ENCODE measurements at regions not wholly inside any gene's neighbourhood (a gene's known extent, or its start where the extent isn't known, plus 50 kb on each side); places are given as distances from the start of the nearest gene placed in this dataset.

DNA sequence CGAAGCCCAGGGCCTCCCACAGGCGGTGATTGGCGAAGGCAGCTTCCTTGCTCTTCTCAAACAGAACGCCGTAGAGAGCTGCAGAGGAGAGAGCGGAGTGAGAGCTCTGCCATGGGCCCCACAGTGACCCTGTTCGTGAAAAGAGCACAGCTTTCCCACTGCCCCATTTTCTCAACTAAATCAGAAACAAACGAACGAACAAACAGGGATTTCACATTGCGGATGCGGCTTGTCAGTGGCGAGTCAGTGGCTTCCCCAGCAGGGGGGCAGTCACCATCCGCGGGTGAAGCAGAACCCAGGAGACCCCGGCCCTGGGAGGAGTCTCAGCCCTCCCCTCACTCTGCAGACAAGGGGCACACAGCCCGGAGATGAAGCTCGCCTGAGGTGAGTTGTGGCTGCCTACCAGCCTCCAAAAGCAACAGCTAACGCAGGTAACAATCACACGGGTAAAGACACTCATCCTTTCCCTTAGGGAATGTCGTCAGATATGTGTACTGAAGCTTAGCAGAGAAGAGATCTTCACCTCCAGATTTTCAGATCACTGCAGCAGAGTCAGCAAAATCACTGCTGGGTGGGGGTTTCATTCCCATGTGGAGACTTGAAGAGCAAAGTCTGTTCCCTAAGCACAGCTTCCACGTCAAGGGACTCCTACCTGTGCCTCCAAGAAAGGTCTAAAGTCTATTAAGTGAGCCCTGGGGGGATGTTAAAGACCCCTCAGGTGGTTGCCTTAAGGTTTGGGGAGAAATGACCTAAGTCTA is 51.2 kb upstream of the GPR31 start:
- no peak for TF ChIP-seq ZNF133 (tag by site-specific recombination; IDR thresholded peaks at IDR 0.05)
- TF ChIP-seq, protein P1, sequence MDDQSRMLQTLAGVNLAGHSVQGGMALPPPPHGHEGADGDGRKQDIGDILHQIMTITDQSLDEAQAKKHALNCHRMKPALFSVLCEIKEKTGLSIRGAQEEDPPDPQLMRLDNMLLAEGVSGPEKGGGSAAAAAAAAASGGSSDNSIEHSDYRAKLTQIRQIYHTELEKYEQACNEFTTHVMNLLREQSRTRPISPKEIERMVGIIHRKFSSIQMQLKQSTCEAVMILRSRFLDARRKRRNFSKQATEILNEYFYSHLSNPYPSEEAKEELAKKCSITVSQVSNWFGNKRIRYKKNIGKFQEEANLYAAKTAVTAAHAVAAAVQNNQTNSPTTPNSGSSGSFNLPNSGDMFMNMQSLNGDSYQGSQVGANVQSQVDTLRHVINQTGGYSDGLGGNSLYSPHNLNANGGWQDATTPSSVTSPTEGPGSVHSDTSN (CRISPR knock-in tag; IDR thresholded peaks at IDR 0.05): no peak
- TF ChIP-seq ZNF169 (tag by site-specific recombination; IDR thresholded peaks at IDR 0.05): no peak
- no peak for TF ChIP-seq ZNF239 (tag by site-specific recombination; IDR thresholded peaks at IDR 0.05)
- no peak for TF ChIP-seq ZNF221 (tag by site-specific recombination; IDR thresholded peaks at IDR 0.05; ENCODE audit: borderline replicate concordance)
- no peak for TF ChIP-seq KLF16 (tag by site-specific recombination; IDR thresholded peaks at IDR 0.05)
- TF ChIP-seq MEIS1 (CRISPR knock-in tag; IDR thresholded peaks at IDR 0.05; ENCODE audit: borderline replicate concordance): no peak
- TF ChIP-seq YY2 (tag by site-specific recombination; IDR thresholded peaks at IDR 0.05): no peak
- TF ChIP-seq, protein P2, sequence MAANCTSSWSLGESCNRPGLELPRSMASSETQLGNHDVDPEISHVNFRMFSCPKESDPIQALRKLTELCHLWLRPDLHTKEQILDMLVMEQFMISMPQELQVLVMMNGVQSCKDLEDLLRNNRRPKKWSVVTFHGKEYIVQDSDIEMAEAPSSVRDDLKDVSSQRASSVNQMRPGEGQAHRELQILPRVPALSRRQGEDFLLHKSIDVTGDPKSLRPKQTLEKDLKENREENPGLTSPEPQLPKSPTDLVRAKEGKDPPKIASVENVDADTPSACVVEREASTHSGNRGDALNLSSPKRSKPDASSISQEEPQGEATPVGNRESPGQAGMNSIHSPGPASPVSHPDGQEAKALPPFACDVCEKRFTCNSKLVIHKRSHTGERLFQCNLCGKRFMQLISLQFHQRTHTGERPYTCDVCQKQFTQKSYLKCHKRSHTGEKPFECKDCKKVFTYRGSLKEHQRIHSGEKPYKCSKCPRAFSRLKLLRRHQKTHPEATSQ (tag by site-specific recombination; IDR thresholded peaks at IDR 0.05): no peak
- no peak for TF ChIP-seq ZNF585B (tag by site-specific recombination; IDR thresholded peaks at IDR 0.05)
- no peak for TF ChIP-seq GLI2 (tag by site-specific recombination; IDR thresholded peaks at IDR 0.05; ENCODE audit: borderline replicate concordance, low read depth)
- no peak for TF ChIP-seq KLF10 (tag by site-specific recombination; IDR thresholded peaks at IDR 0.05)
- no peak for TF ChIP-seq ZNF175 (tag by site-specific recombination; IDR thresholded peaks at IDR 0.05)
- TF ChIP-seq ZBTB26 (tag by site-specific recombination; optimal IDR thresholded peaks at IDR 0.05): no peak
- TF ChIP-seq ZNF596 (tag by site-specific recombination; IDR thresholded peaks at IDR 0.05): no peak
- TF ChIP-seq BCL6B (tag by site-specific recombination; IDR thresholded peaks at IDR 0.05): no peak
- no peak for TF ChIP-seq ZNF274 (IDR thresholded peaks at IDR 0.05; ENCODE audit: low read length)
- TF ChIP-seq ZNF274 (tag by site-specific recombination; IDR thresholded peaks at IDR 0.05; ENCODE audit: borderline replicate concordance): no peak
- TF ChIP-seq ZIC2 (tag by site-specific recombination; IDR thresholded peaks at IDR 0.05): no peak
- Histone ChIP-seq H3K27ac (ENCODE audit: extremely low read depth, low read depth, low read length) (no peak overlapping the region), H3K4me1 (ENCODE audit: control insufficient read depth, insufficient read depth, low read length) (no peaks in the 10 kb centered on the region), H3K4me3 (ENCODE audit: low read depth, low read length) (no peak overlapping the region), H3K36me3 (ENCODE audit: control insufficient read depth in 2 of 2, insufficient read depth in 1 of 2, low read length in 2 of 2) (no peaks in the 10 kb centered on the region), H3K9me3 (ENCODE audit: control insufficient read depth, insufficient read depth, low read depth, low read length) (no peaks in the 10 kb centered on the region)
- POLR2A ChIA-PET: interaction anchor here (0.5 kb wide), 1 partner anchor 142 kb away, joined by 3 read pairs; no protein-coding TSS in a partner anchor
- CTCF ChIA-PET: interaction anchor here (0.7 kb wide), 1 partner anchor 143 kb away, joined by 4 read pairs; no protein-coding TSS in a partner anchor

DNA sequence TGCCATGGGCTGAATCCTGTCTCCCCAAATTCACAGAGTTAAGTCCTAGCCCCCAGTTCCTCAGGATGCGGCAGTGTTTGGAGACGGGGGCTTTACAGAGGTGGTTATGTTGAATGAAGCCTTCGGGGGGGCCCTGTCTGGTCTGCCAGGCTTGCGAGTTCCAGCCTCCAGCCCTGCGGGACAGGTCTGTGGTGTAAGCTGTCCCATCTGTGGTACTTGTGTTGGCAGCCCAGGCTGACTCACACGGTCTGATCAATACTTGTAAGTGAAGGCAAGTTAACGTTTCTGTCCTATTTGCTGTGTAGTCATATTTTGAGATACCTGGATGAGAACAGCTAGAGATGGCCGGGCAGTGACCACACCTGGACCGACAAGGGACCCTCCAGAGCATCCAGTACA is 51.8 kb upstream of the GPR31 start:
- H3K27ac ChIP-seq (ENCODE audit: extremely low read depth, low read depth, low read length): no peak overlapping the region
- POLR2A ChIA-PET: no interaction called here
- CTCF ChIA-PET: interaction anchor here (0.7 kb wide), 1 partner anchor 142 kb away, joined by 4 read pairs; no protein-coding TSS in a partner anchor
- no peaks in the 10 kb centered on the region for H3K4me1 ChIP-seq (ENCODE audit: control insufficient read depth, insufficient read depth, low read length)
- H3K4me3 ChIP-seq (ENCODE audit: low read depth, low read length): no peak overlapping the region
- TF ChIP-seq FEZF1 (tag by site-specific recombination; IDR thresholded peaks at IDR 0.05) (no peak), ZNF366 (tag by site-specific recombination; conservative IDR thresholded peaks at IDR 0.05) (no peak), ZBTB21 (tag by site-specific recombination; IDR thresholded peaks at IDR 0.05) (no peak), ZNF23 (tag by site-specific recombination; IDR thresholded peaks at IDR 0.05; ENCODE audit: borderline replicate concordance) (no peak), ZSCAN4 (tag by site-specific recombination; IDR thresholded peaks at IDR 0.05) (no peak), ZNF514 (tag by site-specific recombination; IDR thresholded peaks at IDR 0.05) (no peak), ZNF184 (tag by site-specific recombination; IDR thresholded peaks at IDR 0.05) (no peak)
- H3K36me3 ChIP-seq (ENCODE audit: control insufficient read depth in 2 of 2, insufficient read depth in 1 of 2, low read length in 2 of 2): no peaks in the 10 kb centered on the region
- no peaks in the 10 kb centered on the region for H3K9me3 ChIP-seq (ENCODE audit: control insufficient read depth, insufficient read depth, low read depth, low read length)
